Putamen (tissue), 1 donor: ENCODE measurements at regions not wholly inside any gene's neighbourhood (a gene's known extent, or its start where the extent isn't known, plus 50 kb on each side); places are given as distances from the start of the nearest gene placed in this dataset.
"Not testable (repeated sequence)": the region's sequence is repeated elsewhere in the genome, so short reads cannot be mapped to it uniquely, and the experiment has no call there.

Source experiments
- DNase-seq: peaks from one replicate; pipeline ENCODE4 v3.0.0-alpha.2; 2016; ENCODE audit warnings: low spot score

DNA sequence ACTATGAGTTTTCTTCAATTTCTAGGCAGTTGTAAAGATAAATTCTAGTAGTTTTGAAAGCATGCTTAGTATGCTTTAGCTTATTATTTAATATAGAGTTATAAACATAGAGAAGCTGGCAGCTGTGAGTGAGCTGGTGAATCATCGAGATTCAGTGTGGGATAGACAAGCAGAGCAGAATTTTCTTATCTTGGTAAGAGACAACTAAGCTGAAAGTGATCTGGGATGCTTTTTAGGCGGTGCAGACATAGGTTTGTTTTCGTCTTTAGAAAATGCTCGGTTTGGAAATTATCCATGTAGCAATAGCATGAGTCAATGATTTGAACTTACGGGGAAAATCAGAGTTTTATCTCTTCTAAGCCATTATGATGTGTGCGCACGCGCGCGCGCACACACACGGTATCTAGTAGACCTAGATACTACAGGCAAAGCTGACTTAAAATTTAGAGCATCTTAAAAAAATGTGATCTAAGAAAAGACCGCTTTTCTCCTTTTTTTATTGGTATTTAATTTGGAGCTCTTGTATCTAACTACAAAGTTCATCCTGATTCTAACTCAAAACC, 128.3 kb upstream of the MAP3K7 start:
- DNase-seq = peak; percentile 2

DNA sequence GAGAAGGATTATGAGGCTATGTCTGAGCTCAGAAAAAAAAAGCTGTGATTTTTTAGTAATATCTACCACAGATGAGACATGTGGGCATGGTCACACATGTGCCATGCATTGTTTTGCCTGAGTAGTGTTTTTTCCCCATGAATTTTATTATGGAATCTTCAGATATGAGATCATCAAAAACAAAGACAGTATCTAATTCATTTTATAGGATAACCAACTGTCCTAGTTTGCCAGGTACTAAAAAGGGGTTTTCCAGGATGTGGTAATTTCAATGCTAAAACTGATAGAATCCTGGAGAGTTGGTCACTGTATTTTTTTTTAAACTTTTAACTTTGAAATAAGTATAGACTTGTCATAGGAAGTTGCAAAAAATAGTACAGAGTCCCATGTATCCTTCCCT, 127.4 kb upstream of the MAP3K7 start:
- no peak for DNase-seq

- DNase-seq = no peak
Measured at GRCh38 chr6:90712114-90712513, 125.2 kb upstream of the MAP3K7 start.

- no peak for DNase-seq
Measured at GRCh38 chr6:90709431-90709996, 122.6 kb upstream of the MAP3K7 start.

GRCh38 chr6:90708206-90708737, 121.4 kb upstream of the MAP3K7 start:
- no peak for DNase-seq

DNA sequence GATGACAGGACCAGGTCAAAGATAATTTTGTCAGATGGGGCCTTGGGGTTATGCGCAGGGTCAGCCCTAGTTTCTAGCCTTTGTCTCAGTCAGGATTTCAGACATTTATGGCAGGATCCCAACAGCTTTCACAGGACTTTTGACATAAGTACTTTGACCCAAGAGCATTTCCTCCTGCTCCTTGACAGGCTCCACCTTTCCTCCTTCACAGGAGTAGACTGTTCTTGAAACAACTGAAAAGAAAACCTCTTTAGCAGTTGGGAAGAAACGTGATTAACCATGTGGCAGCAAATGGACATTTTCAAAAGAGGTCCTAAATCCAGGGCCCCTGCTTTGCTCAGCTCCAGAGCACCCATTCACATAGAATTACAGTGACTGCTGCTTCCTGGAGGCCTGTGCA, 120.4 kb upstream of the MAP3K7 start:
- DNase-seq = no peak

DNA sequence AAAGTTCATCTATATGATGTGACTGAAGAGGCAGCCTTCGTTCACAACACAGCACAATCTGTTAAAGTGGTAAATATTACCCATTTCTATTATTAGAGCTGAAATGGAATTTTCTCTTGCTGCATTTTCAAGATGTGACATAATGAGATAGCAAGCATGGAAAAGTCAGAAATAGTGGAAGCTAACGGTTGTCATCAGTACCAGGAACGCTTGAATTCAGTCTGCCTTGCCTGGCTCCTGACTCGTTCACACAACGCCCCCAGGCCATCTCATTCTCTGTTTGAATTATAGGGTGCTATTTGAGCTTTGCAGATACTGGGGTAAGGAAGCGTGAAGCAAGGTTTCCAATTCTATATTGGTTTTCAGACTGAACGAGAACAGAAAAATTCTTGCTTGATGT, 116.5 kb upstream of the MAP3K7 start:
- peak; percentile 11 for DNase-seq

DNA sequence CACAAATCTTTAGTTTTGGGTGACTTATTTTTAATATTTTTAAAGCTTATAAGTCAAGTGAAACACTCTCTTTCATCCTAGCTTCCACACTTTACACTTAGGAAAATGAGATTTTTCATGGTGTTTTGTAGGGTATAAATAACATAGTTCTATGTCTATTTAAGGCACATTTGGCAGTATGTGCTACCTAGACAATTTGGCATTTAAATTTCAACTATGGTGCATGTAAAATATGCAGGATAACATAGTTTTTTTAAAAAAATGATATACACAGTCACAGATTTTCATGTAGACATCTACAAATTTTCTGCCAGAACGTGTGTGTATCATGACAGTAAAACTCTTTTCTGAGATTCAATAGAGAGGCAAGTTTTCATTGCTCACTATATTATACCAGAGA, 115.1 kb upstream of the MAP3K7 start:
- no peak for DNase-seq

- no peak for DNase-seq
Measured at GRCh38 chr6:90701146-90701781, 114.4 kb upstream of the MAP3K7 start.

DNA sequence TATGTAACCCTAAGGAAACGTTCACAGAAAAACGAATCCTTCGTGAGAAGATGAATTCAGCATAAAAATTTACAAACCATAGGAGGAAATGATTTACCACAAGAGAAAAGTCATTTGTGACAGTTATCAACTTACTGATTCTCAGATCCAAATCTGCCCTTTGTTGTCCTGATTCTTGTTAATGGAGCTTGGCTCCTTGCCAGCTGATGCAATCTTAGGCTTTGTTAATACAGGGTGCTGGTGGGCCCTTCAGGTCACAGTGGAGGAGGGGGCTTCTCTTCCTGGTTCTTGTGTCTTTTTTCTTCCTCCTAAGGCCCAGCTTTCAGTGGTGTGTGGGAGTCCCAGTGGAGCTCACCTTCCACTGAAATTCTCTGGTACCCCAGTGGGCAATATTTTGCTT, 108.4 kb upstream of the MAP3K7 start:
- DNase-seq = no peak

DNA sequence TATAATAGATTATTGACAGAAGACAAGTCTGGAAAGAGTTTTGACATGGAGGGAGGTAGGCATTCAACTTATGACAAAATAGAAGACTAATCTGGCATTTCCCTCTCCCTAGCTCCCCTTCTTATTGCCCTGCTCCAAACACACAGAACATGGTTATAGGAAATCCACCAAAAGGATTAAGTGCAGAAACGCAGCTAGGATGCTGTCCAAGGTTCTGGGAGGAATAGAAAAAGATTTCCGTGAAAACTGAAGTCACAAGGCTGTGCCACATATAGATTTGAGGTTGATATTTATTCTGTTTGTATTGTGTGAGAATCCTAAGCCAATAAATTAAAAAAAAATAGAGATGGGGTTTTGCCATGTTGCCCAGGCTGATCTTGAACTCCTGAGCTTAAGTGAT, 107.9 kb upstream of the MAP3K7 start:
- no peak for DNase-seq

- DNase-seq = no peak
Measured at GRCh38 chr6:90691823-90692222, 105.0 kb upstream of the MAP3K7 start.

GRCh38 chr6:90689172-90689571, 102.3 kb upstream of the MAP3K7 start:
- no peak for DNase-seq

- DNase-seq = no peak
Measured at GRCh38 chr6:90687775-90688380, 101.0 kb upstream of the MAP3K7 start.

GRCh38 chr6:90681863-90682262, 95.0 kb upstream of the MAP3K7 start:
- DNase-seq = no peak

GRCh38 chr6:90678049-90678779, 91.3 kb upstream of the MAP3K7 start:
- DNase-seq = no peak

DNA sequence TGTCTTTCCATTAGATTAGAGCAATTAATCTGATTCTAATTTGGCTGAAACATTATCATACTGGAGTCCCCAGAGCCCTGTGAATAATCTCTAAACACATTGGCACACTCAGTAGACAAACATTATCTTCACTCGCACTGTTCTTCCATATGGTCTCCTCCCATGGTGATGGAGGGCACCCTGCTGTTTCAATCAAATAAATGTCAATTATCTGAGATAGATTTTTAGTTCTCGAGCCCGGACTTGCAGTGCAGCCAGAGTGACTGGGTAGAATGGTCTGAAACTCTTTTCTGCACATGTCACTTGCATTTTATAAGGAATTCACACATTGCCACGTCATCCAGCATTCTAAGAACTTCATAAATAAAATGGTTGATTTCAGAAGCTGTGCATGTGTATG, 90.6 kb upstream of the MAP3K7 start:
- DNase-seq = no peak

GRCh38 chr6:90676516-90677300, 89.8 kb upstream of the MAP3K7 start:
- no peak for DNase-seq

DNA sequence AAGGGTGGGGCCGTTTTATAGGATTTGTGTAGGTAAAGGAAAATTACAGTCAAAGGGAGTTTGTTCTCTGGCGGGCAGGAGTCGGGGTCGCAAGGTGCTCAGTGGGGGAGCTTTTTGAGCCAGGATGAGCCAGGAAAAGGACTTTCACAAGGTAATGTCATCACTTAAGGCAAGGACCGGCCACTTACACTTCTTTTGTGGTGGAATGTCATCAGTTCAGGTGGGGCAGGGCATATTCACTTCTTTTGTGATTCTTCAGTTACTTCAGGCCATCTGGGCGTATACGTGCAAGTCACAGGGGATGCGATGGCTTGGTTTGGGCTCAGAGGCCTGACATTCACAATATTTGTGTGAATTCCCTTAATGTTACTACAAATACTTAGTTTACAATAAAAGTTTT, 88.2 kb upstream of the MAP3K7 start:
- DNase-seq = not testable (repeated sequence)

DNA sequence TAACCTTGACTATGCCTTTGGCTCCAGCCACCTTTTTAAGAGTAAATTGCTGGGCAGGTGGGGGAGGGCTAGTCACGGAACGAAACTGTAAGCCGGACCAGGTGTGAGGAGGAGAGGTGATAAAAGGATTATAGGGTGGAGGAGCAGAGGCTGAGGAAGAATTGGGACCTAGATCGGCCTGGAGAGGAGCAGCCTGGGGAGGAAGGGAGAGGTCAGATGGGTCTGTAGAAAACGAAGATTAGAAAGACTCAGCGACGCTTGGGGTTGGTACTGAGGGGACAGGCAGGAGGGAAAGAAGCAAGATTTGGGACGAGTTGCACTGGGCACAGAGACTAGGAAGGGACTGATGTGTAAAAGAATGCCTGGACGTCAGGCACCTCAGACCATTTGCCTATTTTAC, 87.2 kb upstream of the MAP3K7 start:
- not testable (repeated sequence) for DNase-seq

GRCh38 chr6:90669846-90670245, 83.0 kb upstream of the MAP3K7 start:
- DNase-seq = no peak

- DNase-seq = no peak
Measured at GRCh38 chr6:90669420-90669819, 82.5 kb upstream of the MAP3K7 start.
